Lung (tissue), 11 donors: ENCODE measurements at regions not wholly inside any gene's neighbourhood (a gene's known extent, or its start where the extent isn't known, plus 50 kb on each side); places are given as distances from the start of the nearest gene placed in this dataset.

Source experiments
- ATAC-seq: fragments of 200-7000 bp; cut with Tn5 transposase; one replicate; pipeline ENCODE4 v1.9.1; 2020; ENCODE audit warnings: moderate number of reproducible peaks; ENCODE audit not compliant: insufficient read depth, low FRiP score
- DNase-seq, 3 donors: peaks; one replicate each; pipeline ENCODE4 v3.0.0-alpha.2; 2013 to 2017
- H3K27ac ChIP-seq, 2 donors: one replicate each; pipeline ENCODE4 v1.5.1; 2013; ENCODE audit warnings: mild to moderate bottlenecking in 2 of 2, moderate library complexity in 2 of 2, control low read depth in 1 of 2, inconsistent platforms in 1 of 2, low read depth in 1 of 2, low read length in 1 of 2
- H3K27me3 ChIP-seq, 3 donors: one replicate each; pipeline ENCODE4 v1.5.1; 2013; ENCODE audit warnings: low read length in 2 of 3; ENCODE audit not compliant: control insufficient read depth in 3 of 3, insufficient read depth in 3 of 3
- H3K36me3 ChIP-seq, 4 donors: one replicate each; pipeline ENCODE4 v1.5.1; 2013; ENCODE audit warnings: low read length in 4 of 4, mild to moderate bottlenecking in 1 of 4, moderate library complexity in 1 of 4; ENCODE audit not compliant: control insufficient read depth in 4 of 4, insufficient read depth in 4 of 4
- H3K4me1 ChIP-seq, 5 donors: one replicate each; pipeline ENCODE4 v1.5.1; 2013; ENCODE audit warnings: low read length in 5 of 5, mild to moderate bottlenecking in 2 of 5, moderate library complexity in 1 of 5; ENCODE audit not compliant: control insufficient read depth in 5 of 5, insufficient read depth in 5 of 5
- H3K4me3 ChIP-seq: one replicate; pipeline ENCODE4 v1.5.1; 2013; ENCODE audit warnings: mild to moderate bottlenecking, control low read depth, moderate library complexity
- H3K9ac ChIP-seq, 2 donors: one replicate each; pipeline ENCODE4 v1.5.1; 2013; ENCODE audit warnings: low read length in 2 of 2, control low read depth in 1 of 2; ENCODE audit not compliant: insufficient read depth in 1 of 2
- H3K9me3 ChIP-seq, 4 donors: one replicate each; pipeline ENCODE4 v1.5.1; 2013; ENCODE audit warnings: low read length in 3 of 4, mild to moderate bottlenecking in 1 of 4, moderate library complexity in 1 of 4; ENCODE audit not compliant: control insufficient read depth in 4 of 4, insufficient read depth in 3 of 4
- whole genome bisulfite sequencing, 2 donors: extraction: QIAGEN DNeasy Blood & Tissue Kit; methylation state at CpG; one replicate each; pipeline ENCODE4 v1.1.7; 2013; 5-methylcytosine and 5-hydroxymethylcytosine counted together
- TF ChIP-seq, protein P1 (sequence below): IDR thresholded peaks from 2 replicates; pipeline ENCODE4 v1.5.1; 2012; ENCODE audit warnings: mild to moderate bottlenecking; ENCODE audit errors: control extremely low read depth, extremely low read depth
- donor health status: control.
- donor health status: control.
- donor health status: Bipolar disorder and iron deficiency.
- donor health status: healthy.
- donor health status: DM: yes; HTN: yes; CAD: no.

- peak; percentile 13 to 66 (median 28) for DNase-seq
Observed at GRCh38 chr20:55685841-55686240, 319.5 kb downstream of the CBLN4 start.

DNA sequence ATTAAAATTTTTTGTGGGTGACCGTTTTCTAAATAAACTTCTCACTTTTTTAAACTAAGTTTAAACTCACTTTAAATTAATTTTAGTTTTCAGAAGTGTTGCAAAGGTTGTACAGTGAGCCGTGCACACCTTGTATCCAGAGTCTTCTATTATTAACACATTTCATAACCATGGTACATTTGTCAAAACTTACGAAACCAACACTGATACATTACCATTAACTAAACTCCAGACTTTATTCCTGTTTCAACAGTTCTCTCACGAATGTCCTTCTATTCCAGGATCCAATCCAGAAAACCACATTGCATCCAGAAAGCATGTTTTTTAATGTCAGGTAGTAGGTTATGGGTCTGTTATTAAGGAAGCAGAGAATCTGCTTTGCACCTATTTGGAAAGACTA, 319.9 kb downstream of the CBLN4 start:
- 73 to 84% methylated on average over 4 of the region's 4 CpGs for WGBS, 2 donors
- Histone ChIP-seq H3K27me3 (no peaks in the 10 kb centered on the region), H3K4me3 (no peak overlapping the region), H3K9ac (no peak overlapping the region), H3K4me1 (peaks cover 0 to 16% (median 0%) of the 10 kb centered on the region in 5 donors), H3K27ac (no peak overlapping the region), H3K36me3 (no peaks in the 10 kb centered on the region), H3K9me3 (no peaks in the 10 kb centered on the region)
- TF ChIP-seq, protein P1, sequence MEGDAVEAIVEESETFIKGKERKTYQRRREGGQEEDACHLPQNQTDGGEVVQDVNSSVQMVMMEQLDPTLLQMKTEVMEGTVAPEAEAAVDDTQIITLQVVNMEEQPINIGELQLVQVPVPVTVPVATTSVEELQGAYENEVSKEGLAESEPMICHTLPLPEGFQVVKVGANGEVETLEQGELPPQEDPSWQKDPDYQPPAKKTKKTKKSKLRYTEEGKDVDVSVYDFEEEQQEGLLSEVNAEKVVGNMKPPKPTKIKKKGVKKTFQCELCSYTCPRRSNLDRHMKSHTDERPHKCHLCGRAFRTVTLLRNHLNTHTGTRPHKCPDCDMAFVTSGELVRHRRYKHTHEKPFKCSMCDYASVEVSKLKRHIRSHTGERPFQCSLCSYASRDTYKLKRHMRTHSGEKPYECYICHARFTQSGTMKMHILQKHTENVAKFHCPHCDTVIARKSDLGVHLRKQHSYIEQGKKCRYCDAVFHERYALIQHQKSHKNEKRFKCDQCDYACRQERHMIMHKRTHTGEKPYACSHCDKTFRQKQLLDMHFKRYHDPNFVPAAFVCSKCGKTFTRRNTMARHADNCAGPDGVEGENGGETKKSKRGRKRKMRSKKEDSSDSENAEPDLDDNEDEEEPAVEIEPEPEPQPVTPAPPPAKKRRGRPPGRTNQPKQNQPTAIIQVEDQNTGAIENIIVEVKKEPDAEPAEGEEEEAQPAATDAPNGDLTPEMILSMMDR: no peak
- no peak for ATAC-seq
- no peak for DNase-seq

More at GRCh38 chr20:55685841-55686240, 319.5 kb downstream of the CBLN4 start:
- Histone ChIP-seq H3K27me3 (no peaks in the 10 kb centered on the region), H3K9ac (no peak overlapping the region), H3K9me3 (no peaks in the 10 kb centered on the region), H3K4me3 (no peak overlapping the region), H3K4me1 (peaks cover 0 to 16% (median 0%) of the 10 kb centered on the region in 5 donors), H3K36me3 (no peaks in the 10 kb centered on the region), H3K27ac (no peak overlapping the region)
- 71 to 74% methylated on average over 8 of the region's 8 CpGs for WGBS, 2 donors
- ATAC-seq: no peak
- TF ChIP-seq, protein P1: no peak

GRCh38 chr20:55684578-55684977, 320.7 kb downstream of the CBLN4 start:
- ATAC-seq: no peak
- peak; percentile 12 to 50 (median 18) for DNase-seq
- Histone ChIP-seq H3K4me1 (peaks cover 0 to 16% (median 0%) of the 10 kb centered on the region in 5 donors), H3K4me3 (no peak overlapping the region), H3K27me3 (no peaks in the 10 kb centered on the region), H3K27ac (no peak overlapping the region), H3K36me3 (no peaks in the 10 kb centered on the region), H3K9me3 (no peaks in the 10 kb centered on the region), H3K9ac (no peak overlapping the region)
- TF ChIP-seq, protein P1: no peak
- WGBS, 2 donors: 51 to 66% methylated on average over 4 of the region's 4 CpGs
